Neuronal stem cell (in vitro differentiated cells): ENCODE measurements at regions not wholly inside any gene's neighbourhood (a gene's known extent, or its start where the extent isn't known, plus 50 kb on each side); places are given as distances from the start of the nearest gene placed in this dataset.
"Not testable (repeated sequence)": the region's sequence is repeated elsewhere in the genome, so short reads cannot be mapped to it uniquely, and the experiment has no call there.

Experiments used
- DNase-seq: peaks from one replicate; pipeline ENCODE4 v3.0.0-alpha.2; 2013; ENCODE audit warnings: low spot score
- H2AFZ ChIP-seq: one replicate; pipeline ENCODE4 v1.6.1; 2013; ENCODE audit warnings: mild to moderate bottlenecking, low read length, inconsistent platforms
- H2AK5ac ChIP-seq: 2 replicates; pipeline ENCODE4 v1.6.1; 2013; ENCODE audit warnings: low read depth, mild to moderate bottlenecking, inconsistent platforms, low read length, moderate library complexity, mixed read lengths
- H2BK120ac ChIP-seq: 2 replicates; pipeline ENCODE4 v1.6.1; 2013; ENCODE audit warnings: low read depth, mild to moderate bottlenecking, inconsistent platforms, low read length, moderate library complexity, mixed read lengths
- H2BK12ac ChIP-seq: one replicate; pipeline ENCODE4 v1.6.1; 2013; ENCODE audit warnings: low read length, inconsistent platforms
- H2BK15ac ChIP-seq: 2 replicates; pipeline ENCODE4 v1.6.1; 2013; ENCODE audit warnings: mild to moderate bottlenecking, low read length, inconsistent platforms, mixed read lengths
- H2BK5ac ChIP-seq: one replicate; pipeline ENCODE4 v1.6.1; 2013; ENCODE audit warnings: inconsistent platforms, mild to moderate bottlenecking, low read length, moderate library complexity
- H3K14ac ChIP-seq: one replicate; pipeline ENCODE4 v1.6.1; 2013; ENCODE audit warnings: low read length, inconsistent platforms
- H3K18ac ChIP-seq: 2 replicates; pipeline ENCODE4 v1.6.1; 2013; ENCODE audit warnings: low read length, inconsistent platforms
- H3K23ac ChIP-seq: 2 replicates; pipeline ENCODE4 v1.6.1; 2013; ENCODE audit warnings: low read depth, mild to moderate bottlenecking, mixed read lengths, low read length, inconsistent platforms; ENCODE audit not compliant: poor library complexity
- H3K27ac ChIP-seq: replicated peaks from 3 replicates; pipeline ENCODE4 v1.5.1; 2013; ENCODE audit warnings: low read length, inconsistent platforms
- H3K27me3 ChIP-seq, 3 experiments: 2 replicates each; pipeline ENCODE4 v1.6.1; 2013; ENCODE audit warnings: low read length in 3 of 3, mild to moderate bottlenecking in 2 of 3, inconsistent platforms in 1 of 3, low read depth in 1 of 3, mixed read lengths in 1 of 3, moderate library complexity in 1 of 3; ENCODE audit not compliant: control insufficient read depth in 3 of 3, insufficient read depth in 3 of 3
- H3K36me3 ChIP-seq, 2 donors: replicated peaks in 1 of 2; 2 replicates each; pipeline ENCODE4 v1.6.1; 2013; ENCODE audit warnings: low read length in 2 of 2; ENCODE audit not compliant: control insufficient read depth in 2 of 2, insufficient read depth in 2 of 2
- H3K4ac ChIP-seq: 2 replicates; pipeline ENCODE4 v1.6.1; 2013; ENCODE audit warnings: inconsistent platforms, mild to moderate bottlenecking, low read length, moderate library complexity
- H3K4me1 ChIP-seq, 2 donors: 1 replicate in 1 of 2; 2 replicates in 1 of 2; pipeline ENCODE4 v1.6.1; 2013; ENCODE audit warnings: low read length in 2 of 2, low read depth in 1 of 2; ENCODE audit not compliant: control insufficient read depth in 2 of 2, insufficient read depth in 1 of 2
- H3K4me2 ChIP-seq: one replicate; pipeline ENCODE4 v1.6.1; 2013; ENCODE audit warnings: mild to moderate bottlenecking, low read length, inconsistent platforms; ENCODE audit not compliant: insufficient read depth, poor library complexity, severe bottlenecking
- H3K4me3 ChIP-seq, 2 donors: 2 replicates each; pipeline ENCODE4 v1.5.1; 2013; ENCODE audit warnings: low read length in 2 of 2, mild to moderate bottlenecking in 2 of 2, inconsistent platforms in 1 of 2, moderate library complexity in 1 of 2
- H3K79me1 ChIP-seq: one replicate; pipeline ENCODE4 v1.6.1; 2013; ENCODE audit warnings: low read depth, mild to moderate bottlenecking, inconsistent platforms, low read length, moderate library complexity
- H3K9ac ChIP-seq: one replicate; pipeline ENCODE4 v1.6.1; 2013; ENCODE audit warnings: mild to moderate bottlenecking, low read depth, low read length, inconsistent platforms; ENCODE audit not compliant: poor library complexity
- H3K9me3 ChIP-seq, 2 donors: replicated peaks in 1 of 2; 2 replicates each; pipeline versions ENCODE3 to v1.6.1; 2013; ENCODE audit warnings: low read length in 2 of 2, mild to moderate bottlenecking in 2 of 2, inconsistent platforms in 1 of 2, low read depth in 1 of 2, mixed read lengths in 1 of 2, moderate library complexity in 1 of 2; ENCODE audit not compliant: control insufficient read depth in 2 of 2, insufficient read depth in 1 of 2
- H4K8ac ChIP-seq: one replicate; pipeline ENCODE4 v1.6.1; 2013; ENCODE audit warnings: low read depth, mild to moderate bottlenecking, inconsistent platforms, low read length, moderate library complexity
- H4K91ac ChIP-seq: one replicate; pipeline ENCODE4 v1.6.1; 2013; ENCODE audit warnings: low read length, low read depth, mild to moderate bottlenecking, inconsistent platforms; ENCODE audit not compliant: poor library complexity
- WGBS, 2 donors: extraction: QIAGEN DNeasy Blood & Tissue Kit; methylation state at CpG; one replicate each; pipeline ENCODE4 v1.1.7; 2013; ENCODE audit warnings: missing lambda C conversion rate in 2 of 2, mixed read lengths in 1 of 2; ENCODE audit not compliant: insufficient read length in 2 of 2, insufficient replicate concordance in 1 of 2; ENCODE audit errors: extremely low coverage in 2 of 2; 5-methylcytosine and 5-hydroxymethylcytosine counted together

DNA sequence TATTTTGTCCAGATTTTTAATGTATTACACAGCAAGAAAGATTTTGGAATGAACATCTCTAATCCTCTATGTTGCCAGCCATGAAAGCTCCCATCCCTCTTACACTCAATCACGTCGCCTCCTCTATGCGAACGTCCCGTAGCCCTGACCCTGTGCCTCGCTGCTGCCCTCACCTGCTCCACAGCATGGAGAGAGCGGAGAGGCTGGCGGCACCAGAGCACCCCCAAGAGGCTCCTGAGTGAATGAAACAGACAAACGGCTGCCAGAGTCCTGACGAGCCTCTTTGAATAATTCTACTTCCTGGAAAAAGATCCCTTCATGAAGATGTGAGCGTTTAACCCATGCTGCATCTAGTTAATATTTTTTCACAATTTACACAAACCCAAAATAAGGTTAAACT, 111.1 kb downstream of the GOLGA6L6 start:
- H2BK120ac ChIP-seq, H3K9ac ChIP-seq: not testable (repeated sequence)
- no CpG with 5 or more reads among the region's 11 CpGs for WGBS, 2 donors

DNA sequence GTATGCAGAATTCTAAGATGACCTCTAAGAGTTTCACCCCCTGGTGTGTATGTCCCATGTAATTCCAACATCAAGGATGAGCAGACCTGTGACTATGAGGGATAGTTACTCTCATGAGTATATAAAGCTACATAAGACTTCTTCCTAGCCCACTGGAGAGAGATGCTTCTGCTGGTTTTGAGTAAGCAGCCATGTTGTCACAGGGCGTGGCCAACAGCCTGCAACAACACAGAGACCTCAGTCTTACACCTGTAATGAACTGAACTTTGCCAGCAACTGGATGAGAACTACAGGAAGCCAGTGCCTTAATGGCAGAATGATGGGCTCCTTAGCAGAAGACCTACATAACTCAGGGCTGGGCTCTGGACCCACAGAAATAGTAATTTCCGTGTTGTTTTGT, 120.9 kb downstream of the GOLGA6L6 start:
- H3K4ac ChIP-seq, H2BK120ac ChIP-seq, H3K9me3 ChIP-seq: not testable (repeated sequence)

More for the DNA sequence above, 111.1 kb downstream of the GOLGA6L6 start:
- not testable (repeated sequence) for H3K79me1 ChIP-seq, H3K27me3 ChIP-seq, H2AFZ ChIP-seq, H3K18ac ChIP-seq, H2BK15ac ChIP-seq, H2BK12ac ChIP-seq, H3K4me3 ChIP-seq, H3K4me2 ChIP-seq, DNase-seq, H3K27ac ChIP-seq, H4K8ac ChIP-seq, H3K4ac ChIP-seq, H2BK5ac ChIP-seq, H3K4me1 ChIP-seq, H3K23ac ChIP-seq, H4K91ac ChIP-seq, H3K9me3 ChIP-seq, H3K36me3 ChIP-seq, H3K14ac ChIP-seq, H2AK5ac ChIP-seq

DNA sequence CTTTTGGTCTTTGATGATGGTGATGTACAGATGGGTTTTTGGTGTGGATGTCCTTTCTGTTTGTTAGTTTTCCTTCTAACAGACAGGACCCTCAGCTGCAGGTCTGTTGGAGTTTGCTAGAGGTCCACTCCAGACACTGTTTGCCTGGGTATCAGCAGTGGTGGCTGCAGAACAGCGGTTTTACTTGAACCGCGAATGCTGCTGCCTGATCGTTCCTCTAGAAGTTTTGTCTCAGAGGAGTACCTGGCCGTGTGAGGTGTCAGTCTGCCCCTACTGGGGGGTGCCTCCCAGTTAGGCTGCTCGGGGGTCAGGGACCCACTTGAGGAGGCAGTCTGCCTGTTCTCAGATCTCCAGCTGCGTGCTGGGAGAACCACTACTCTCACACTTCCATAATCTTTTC, 125.0 kb downstream of the GOLGA6L6 start:
- no CpG with 5 or more reads among the region's 7 CpGs for WGBS, 2 donors
- not testable (repeated sequence) for H4K91ac ChIP-seq, H3K36me3 ChIP-seq, DNase-seq, H4K8ac ChIP-seq, H3K14ac ChIP-seq, H3K4me1 ChIP-seq, H3K9ac ChIP-seq, H2BK120ac ChIP-seq, H2BK5ac ChIP-seq, H3K18ac ChIP-seq, H3K27ac ChIP-seq, H2AFZ ChIP-seq, H3K79me1 ChIP-seq, H2AK5ac ChIP-seq, H3K4ac ChIP-seq, H3K27me3 ChIP-seq, H3K4me2 ChIP-seq, H2BK15ac ChIP-seq, H3K4me3 ChIP-seq, H3K23ac ChIP-seq, H3K9me3 ChIP-seq, H2BK12ac ChIP-seq

More for the DNA sequence above, 120.9 kb downstream of the GOLGA6L6 start:
- not testable (repeated sequence) for H2AK5ac ChIP-seq, H3K4me3 ChIP-seq, H3K9ac ChIP-seq, H3K14ac ChIP-seq, H3K36me3 ChIP-seq, H3K79me1 ChIP-seq, H2BK15ac ChIP-seq, H3K18ac ChIP-seq, DNase-seq, H4K91ac ChIP-seq, H3K27ac ChIP-seq, H4K8ac ChIP-seq, H3K23ac ChIP-seq, H3K27me3 ChIP-seq, H3K4me1 ChIP-seq, H3K4me2 ChIP-seq, H2BK5ac ChIP-seq, H2BK12ac ChIP-seq, H2AFZ ChIP-seq
- no CpG with 5 or more reads among the region's 2 CpGs for WGBS, 2 donors

DNA sequence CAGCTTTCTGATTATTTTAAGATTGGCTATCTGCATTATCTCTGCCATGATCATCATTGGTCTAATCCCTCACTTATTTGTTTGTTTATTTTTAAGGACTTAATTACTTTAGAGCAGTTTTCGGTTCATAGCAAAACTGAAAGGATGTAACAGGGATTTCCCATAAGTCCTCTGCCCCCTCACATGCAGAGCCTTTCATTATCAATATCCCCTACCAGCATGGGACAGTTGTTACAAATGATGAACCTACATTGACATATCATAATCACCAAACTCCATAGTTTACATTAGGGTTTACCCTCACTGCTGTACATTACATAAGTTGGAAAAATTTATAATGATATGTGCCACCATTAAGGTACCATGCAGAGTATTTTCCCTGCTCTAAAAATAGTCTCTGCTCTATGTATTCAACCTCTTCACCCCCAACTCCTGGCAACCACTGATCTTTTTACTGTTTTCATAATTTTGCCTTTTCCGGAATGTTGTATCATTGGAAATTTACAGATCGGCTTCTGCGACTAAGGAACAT, 131.9 kb downstream of the GOLGA6L6 start:
- H2BK5ac ChIP-seq, H3K9me3 ChIP-seq, H4K91ac ChIP-seq, H3K79me1 ChIP-seq, H2AFZ ChIP-seq, H2BK15ac ChIP-seq, DNase-seq, H2BK120ac ChIP-seq, H2AK5ac ChIP-seq, H3K9ac ChIP-seq, H3K14ac ChIP-seq, H3K36me3 ChIP-seq, H3K4me1 ChIP-seq, H3K27ac ChIP-seq, H3K23ac ChIP-seq, H3K18ac ChIP-seq, H4K8ac ChIP-seq, H2BK12ac ChIP-seq, H3K4ac ChIP-seq, H3K27me3 ChIP-seq, H3K4me3 ChIP-seq, H3K4me2 ChIP-seq: not testable (repeated sequence)
- WGBS, 2 donors: no CpG with 5 or more reads among the region's 4 CpGs
